HG03039 (cell line): ENCODE measurements at regions not wholly inside any gene's neighbourhood (a gene's known extent, or its start where the extent isn't known, plus 50 kb on each side); places are given as distances from the start of the nearest gene placed in this dataset.

Source experiments
- ATAC-seq: cut with Tn5 transposase; IDR thresholded peaks from one replicate; pipeline ENCODE4 v1.9.1; 2021; ENCODE audit warnings: mild to moderate bottlenecking, moderate library complexity; ENCODE audit not compliant: unreplicated experiment

DNA sequence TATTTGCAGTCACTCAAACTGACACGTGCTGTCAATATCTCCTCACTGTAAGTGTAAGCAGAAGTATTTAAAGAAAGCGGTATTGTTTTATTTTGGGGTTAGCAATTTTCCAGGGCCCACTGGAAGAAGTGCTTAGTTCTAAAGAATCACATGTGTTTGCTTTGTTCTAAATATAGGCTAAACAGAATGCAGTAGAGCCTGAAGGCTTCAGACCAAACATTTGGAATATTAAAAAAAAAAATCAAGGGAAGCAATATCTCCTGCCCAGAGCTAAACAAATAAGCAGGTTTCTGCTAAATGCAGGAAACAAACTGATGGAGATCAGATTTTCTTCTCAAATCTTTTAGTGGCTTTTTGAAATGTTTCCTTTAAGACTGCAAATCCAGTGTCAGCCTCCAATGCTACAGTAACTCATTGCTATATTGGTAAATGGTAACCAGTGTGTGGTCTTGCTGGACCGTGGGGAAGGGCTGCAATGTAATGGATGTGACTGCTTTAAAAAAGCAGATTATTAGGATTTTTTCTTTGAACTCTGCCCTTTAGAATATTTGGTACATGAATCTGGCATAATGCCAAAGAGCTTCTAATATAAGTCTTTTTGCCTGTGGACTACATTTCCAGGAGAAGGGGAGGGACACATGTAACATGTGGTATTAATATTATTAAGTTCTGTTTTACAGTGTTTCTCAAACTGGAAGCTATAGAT is 317.1 kb upstream of the FERMT1 start:
- no peak for ATAC-seq

DNA sequence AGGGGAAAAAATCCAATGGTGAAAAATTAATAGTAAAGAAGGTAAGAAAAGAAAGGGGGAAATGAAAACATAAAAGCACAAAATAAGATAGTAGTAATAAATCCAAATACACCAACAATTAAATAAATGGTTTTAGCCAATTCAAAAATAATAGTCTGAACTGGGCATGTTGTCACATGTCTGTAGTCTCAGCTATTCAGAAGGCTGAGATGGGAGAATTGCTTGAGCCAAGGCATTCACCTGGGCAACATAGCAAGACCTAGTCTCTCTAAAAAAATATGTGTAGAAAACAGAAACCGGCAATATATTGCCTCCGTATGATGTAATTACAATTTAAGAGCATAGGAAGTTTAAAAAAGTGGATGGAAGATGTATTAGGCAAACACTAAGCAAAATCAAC is 311.3 kb upstream of the FERMT1 start:
- no peak for ATAC-seq

DNA sequence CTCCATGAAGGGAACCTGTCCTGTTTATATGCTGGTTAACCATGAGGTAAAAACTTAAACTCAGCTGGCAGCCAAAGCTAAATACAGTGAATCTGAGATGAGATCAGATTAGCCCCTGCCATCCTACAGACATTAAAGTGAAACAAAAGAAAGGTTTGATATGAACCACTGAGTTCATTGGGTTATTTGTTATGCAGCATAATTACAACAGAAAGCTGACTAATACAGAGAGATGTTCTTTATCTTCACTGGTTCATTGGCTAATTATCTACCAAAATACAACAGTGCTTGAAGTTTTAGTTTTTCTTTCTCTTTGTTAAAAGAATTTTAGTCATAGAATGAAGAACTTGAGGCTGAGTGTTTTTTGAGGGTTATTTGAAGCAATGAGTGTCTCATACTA is 307.6 kb upstream of the FERMT1 start:
- no peak for ATAC-seq

DNA sequence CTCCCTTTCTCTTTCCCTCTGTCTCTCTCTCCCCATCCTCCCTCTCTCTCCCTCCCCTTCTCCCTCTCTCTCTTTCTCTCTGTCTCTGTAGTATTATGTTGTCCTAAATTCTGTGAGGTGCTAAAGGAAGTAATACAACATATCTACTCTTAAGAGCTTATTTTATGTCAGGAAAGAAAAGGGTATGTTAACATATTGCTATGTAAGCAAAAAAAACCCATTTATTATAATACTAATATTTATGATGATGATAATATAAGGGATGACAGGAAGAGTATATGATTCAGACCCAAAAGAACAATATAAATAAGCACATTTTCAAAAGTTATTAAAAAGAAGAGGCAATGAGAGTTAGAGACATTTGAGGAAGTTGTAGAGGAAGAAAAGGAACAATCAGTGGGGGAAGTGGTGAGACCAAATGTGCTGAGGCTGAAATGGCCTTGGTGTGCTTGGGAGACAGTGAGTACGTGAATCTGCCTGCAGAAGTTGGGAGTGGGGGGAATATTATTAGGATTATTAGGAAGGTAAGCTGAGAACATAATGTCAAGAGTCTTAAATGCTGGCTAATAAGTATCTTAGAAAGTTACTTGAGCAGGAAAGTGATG is 303.6 kb upstream of the FERMT1 start:
- no peak for ATAC-seq

DNA sequence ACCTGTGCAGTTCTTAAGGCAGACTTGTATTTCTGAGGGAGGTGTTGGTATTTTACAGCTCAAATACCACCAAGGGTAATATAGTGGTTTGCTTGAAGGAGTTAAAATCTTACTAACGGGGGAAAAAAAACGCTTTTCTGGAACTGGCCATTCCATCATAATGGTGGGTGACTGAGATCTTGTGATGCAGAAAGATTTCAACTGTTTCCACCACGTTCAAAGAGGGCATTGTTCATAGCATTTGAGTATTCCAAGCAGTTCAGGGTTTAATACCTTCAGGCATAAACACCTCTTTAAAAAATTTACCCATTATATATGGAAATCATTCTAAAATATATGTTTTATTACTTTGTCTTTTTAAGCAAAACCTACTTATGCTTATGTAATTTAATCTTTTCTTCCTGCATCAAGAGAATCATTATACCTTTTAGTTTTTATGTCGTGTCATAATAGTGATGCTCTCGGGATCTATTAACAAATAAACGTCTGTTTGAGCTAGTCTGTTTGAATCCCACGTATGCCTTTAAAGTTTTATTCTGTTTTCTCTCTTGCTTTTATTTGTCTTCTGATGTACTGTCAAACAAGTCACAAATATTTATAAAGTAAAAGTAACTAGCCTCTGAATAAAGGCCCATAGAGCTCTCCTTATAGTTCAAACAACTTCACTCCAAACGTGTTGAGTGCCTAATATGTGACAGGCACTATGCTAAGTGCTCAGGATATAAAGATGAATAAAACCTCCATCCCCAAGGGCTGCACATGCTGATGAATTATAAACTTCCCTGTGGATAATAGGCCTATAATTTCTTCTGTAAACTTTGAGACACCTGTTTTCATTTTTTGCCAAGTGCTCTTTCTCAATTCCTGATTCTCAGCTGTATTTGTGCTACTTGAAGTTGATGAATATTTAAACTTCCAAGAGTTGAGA is 298.8 kb upstream of the FERMT1 start:
- no peak for ATAC-seq

GRCh38 chr20:6420336-6420735 is 297.5 kb upstream of the FERMT1 start:
- ATAC-seq: no peak

DNA sequence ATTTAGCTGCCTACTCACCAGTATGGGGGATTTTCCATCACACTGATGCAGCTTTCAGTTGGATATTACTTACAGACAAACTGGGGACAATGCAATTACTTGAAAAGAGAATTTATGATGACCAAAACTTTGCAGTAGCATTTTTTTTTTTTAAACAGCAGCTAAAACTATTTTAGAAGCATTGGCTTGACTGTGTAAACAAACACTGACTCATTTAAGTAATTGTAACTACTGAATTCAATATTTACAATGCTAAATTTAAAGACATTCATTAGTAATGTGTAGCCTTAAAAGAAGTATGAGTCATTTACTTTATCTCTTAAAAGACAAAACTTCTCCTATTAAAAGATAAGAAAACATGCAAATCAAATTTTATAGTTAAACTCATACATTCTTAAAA is 295.9 kb upstream of the FERMT1 start:
- ATAC-seq: peak; percentile 59

GRCh38 chr20:6416371-6416770 is 293.5 kb upstream of the FERMT1 start:
- no peak for ATAC-seq

DNA sequence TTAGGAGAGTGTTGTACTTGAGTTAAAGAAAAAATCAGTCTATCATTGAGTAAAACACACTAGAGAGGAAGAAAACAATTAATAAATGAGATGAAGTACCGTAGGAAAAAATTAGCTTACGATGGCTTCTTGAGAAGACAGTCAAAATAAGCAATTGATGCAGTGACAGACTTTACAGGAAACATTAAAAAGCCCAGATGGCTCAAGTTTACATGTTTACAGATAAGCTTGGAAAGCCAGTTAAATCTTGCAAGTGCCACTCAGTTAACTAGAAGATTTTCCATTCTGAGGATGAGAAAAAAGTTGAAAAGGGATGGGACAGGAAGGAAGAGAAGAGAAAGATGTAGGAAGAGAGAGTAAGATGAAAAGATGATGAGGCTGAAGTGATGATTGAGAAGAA is 288.8 kb upstream of the FERMT1 start:
- ATAC-seq: no peak

DNA sequence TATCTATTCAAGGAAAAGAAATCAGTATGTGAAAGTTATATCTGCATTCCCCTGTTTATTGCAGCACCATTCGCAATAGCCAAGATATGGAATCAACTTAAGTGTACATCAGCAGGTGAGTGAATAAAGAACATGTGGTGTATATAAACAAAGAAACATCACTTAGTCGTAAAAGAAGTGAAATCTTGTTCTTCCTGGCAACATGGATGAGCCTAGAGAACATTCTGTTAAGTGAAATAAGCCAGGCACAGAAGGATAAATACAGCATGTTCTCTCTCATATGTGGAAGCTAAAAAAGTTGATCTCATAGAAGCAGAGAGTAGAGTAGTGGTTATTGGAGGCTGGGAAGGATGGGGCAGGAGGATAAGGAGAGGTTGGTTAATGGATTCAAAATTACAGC is 287.9 kb upstream of the FERMT1 start:
- no peak for ATAC-seq

- ATAC-seq: no peak
Measured at GRCh38 chr20:6407163-6407562, 284.3 kb upstream of the FERMT1 start.

DNA sequence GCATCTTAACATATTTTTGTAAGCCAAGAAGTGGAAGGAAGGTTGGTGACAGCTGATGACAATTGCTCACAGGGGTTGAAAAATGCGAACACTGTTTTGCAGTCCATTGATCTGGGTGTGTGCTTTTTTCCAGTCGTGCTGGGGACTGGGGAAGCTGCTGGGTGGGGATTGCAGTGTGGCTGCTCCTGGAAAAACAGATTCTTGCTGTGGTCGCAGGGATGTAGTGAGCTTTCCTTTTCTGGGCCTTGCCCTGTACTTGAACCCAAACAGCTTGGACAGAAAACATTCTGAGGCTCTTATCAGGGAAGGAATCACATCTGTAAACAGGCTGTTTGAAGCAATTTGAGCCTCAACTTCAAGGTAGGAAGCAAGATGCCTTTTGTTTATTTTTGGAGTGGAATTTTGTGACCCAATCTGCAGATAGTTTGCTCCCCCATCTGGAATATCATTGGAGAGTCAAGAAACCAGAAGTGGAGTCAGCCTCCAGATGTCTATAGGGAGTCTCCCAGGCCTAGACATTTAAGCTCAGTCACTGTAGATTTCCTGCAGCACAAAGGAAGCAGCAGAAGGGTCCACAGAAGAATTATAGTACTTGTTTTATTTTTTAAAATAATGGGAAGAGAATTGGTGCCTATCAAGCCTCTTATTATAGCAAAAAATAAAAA is 279.2 kb upstream of the FERMT1 start:
- no peak for ATAC-seq

DNA sequence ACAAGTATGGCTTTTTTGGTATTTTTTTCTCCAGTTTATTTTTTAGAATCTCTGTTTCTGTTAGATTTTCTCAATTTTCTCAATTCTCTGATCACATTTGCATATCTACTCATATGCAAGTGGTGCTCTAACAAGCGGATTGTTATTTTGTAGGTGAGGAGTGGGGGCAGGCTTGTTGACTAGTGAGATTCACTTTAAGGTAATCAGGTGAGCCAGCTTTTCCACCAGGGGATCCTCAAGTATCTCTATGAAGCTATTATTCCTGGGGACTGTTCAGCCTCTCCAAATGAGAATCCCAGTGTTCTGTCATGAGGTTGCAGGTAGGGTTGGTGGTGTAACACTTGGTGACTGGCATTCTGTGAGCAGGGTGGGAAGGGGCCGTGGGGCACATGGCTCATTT is 274.3 kb upstream of the FERMT1 start:
- ATAC-seq: no peak

- no peak for ATAC-seq
Measured at GRCh38 chr20:6395695-6396094, 272.9 kb upstream of the FERMT1 start.

- ATAC-seq: no peak
Measured at GRCh38 chr20:6388671-6389197, 265.9 kb upstream of the FERMT1 start.

DNA sequence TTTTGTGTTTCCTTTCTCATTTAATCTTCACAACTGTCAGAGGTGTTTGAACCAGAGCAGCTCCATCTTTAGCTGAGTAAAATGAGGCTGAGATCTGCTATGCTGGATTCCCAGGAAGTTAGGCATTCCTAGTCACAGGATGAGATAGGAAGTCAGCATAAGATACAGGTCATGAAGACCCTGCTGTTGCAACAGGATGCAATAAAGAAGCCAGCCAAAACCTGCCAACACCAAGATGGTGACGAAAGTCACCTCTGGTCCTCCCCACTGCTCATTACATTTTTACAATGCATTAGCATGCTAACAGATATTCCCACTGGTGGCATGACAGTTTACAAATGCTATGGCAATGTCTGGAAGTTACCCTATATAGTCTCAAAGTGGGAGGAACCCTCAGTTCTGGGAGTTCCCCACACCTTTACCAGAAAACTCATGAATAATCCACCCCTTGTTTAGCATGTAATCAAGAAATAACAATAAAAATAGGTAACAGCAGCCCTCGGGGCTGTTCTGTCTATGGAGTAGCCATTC is 262.2 kb upstream of the FERMT1 start:
- no peak for ATAC-seq

DNA sequence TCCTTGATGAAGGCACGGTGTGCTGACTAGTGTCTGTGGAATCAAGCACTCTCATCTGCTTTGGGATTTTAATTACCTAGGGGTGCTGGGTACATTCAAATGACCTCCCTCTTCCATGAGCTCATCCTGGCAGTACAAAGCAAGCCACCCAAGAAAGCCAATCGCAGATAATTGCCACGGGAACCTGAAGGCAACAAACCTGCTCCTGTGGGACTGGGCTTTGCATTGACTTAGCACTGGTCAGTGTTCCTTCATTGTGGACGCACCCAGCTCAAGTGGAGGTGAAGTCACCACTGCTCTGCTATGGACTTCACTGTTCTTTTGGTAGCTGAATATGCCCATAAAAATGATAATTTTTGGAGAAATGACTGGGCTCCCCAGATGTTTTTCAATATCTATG is 261.6 kb upstream of the FERMT1 start:
- ATAC-seq: no peak

DNA sequence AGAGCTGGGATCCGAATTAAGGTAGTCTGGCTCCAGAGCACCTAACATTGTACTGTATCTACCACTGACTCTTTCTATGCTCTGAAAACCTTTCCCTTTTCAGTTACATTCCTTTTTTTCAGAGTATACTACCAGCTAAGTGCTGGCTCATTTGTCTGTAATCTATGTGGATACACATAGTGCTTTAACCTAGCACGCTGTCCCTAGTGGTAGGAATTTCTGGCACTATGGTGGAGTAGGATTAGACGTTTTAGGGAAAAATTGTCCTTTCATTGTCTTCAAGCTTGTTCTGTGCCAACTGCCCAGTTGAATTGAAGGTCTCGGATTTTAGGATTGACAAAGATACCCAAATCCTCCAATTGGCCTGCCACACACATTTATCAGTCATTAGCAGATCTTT is 259.1 kb upstream of the FERMT1 start:
- no peak for ATAC-seq

- ATAC-seq: no peak
Measured at GRCh38 chr20:6362245-6362644, 239.4 kb upstream of the FERMT1 start.

DNA sequence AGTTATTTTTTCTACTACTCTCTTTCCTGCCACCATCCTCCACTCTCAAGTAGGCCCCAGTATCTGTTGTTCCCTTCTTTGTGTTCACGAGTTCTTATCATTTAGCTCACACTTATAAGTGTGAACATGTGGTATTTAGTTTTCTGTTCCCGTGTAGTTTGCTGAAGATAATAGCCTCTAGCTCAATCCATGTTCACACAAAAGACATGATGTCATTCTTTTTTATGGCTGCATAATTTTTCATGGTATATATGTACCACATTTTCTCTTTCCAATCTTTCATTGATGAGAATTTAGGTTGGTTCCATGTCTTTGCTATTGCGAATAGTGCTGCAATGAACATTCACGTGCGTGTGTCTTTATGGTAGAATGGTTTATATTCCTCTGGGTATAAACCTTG is 237.9 kb upstream of the FERMT1 start:
- no peak for ATAC-seq
